NCI-H2196 (cell line): ENCODE measurements at regions not wholly inside any gene's neighbourhood (a gene's known extent, or its start where the extent isn't known, plus 50 kb on each side); places are given as distances from the start of the nearest gene placed in this dataset.

Source experiments
- DNase-seq: peaks from one replicate; lab custom pipeline; 2025; ENCODE audit not compliant: unreplicated experiment; lab: John Stamatoyannopoulos, UW

GRCh38 chr14:104505085-104506074 is 74.2 kb upstream of the C14orf180 start:
- no peak for DNase-seq

- DNase-seq: no peak
Observed at GRCh38 chr14:104506461-104507253, 72.9 kb upstream of the C14orf180 start.

GRCh38 chr14:104507443-104507842 is 72.1 kb upstream of the C14orf180 start:
- no peak for DNase-seq

GRCh38 chr14:104509673-104510072 is 69.9 kb upstream of the C14orf180 start:
- DNase-seq: no peak

GRCh38 chr14:104510216-104510615 is 69.3 kb upstream of the C14orf180 start:
- DNase-seq: no peak

- DNase-seq: no peak
Observed at GRCh38 chr14:104510794-104511611, 68.6 kb upstream of the C14orf180 start.

GRCh38 chr14:104512061-104512460 is 67.5 kb upstream of the C14orf180 start:
- no peak for DNase-seq

- DNase-seq: no peak
Observed at GRCh38 chr14:104512771-104513640, 66.6 kb upstream of the C14orf180 start.

GRCh38 chr14:104513641-104514046 is 65.9 kb upstream of the C14orf180 start:
- DNase-seq: no peak

GRCh38 chr14:104514156-104514848 is 65.3 kb upstream of the C14orf180 start:
- no peak for DNase-seq

GRCh38 chr14:104515059-104515810 is 64.3 kb upstream of the C14orf180 start:
- DNase-seq: no peak

- no peak for DNase-seq
Observed at GRCh38 chr14:104515811-104516780, 63.5 kb upstream of the C14orf180 start.

GRCh38 chr14:104516906-104517305 is 62.7 kb upstream of the C14orf180 start:
- DNase-seq: no peak

GRCh38 chr14:104517426-104517825 is 62.1 kb upstream of the C14orf180 start:
- no peak for DNase-seq

GRCh38 chr14:104517867-104518266 is 61.7 kb upstream of the C14orf180 start:
- DNase-seq: no peak

GRCh38 chr14:104518659-104519350 is 60.8 kb upstream of the C14orf180 start:
- DNase-seq: no peak

- no peak for DNase-seq
Observed at GRCh38 chr14:104519721-104520120, 59.8 kb upstream of the C14orf180 start.
